NAMALWA (cell line): ENCODE measurements at regions not wholly inside any gene's neighbourhood (a gene's known extent, or its start where the extent isn't known, plus 50 kb on each side); places are given as distances from the start of the nearest gene placed in this dataset.
A peak's percentile ranks its signal among the peaks of the same experiment; 100 is the strongest.

Source experiments
- DNase-seq: peaks from one replicate; pipeline ENCODE4 v3.0.0-alpha.2; 2015; ENCODE audit warnings: low spot score

DNA sequence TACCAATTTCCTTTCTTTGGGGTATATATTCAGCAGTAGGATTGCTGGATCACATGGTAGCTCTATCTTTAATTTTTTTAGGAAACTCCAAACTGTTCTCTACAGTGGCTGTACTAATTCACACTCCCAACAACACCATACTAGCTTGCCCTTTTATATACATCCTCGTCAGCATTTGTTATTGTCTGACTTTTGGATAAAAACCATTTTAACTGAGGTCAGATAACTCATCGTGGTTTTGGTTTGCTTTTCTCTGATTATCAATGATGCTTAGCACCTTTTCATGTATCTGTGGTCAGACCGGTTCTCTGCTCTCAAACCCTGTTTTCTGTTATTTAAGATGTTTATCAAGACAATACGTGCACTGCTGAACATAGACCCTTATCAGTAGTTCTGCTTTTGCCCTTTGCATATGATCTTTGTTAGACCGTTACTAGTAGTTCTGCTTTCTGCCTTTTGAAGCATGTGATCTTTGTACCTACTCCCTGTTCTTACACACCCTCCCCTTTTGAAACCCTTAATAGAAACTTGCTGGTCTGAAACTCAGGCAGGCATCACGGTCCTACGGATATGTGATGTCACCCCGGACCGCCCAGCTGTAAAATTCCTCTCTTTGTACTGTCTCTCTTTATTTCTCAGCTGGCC is 474.3 kb downstream of the RSL24D1 start:
- peak; percentile 2 for DNase-seq

DNA sequence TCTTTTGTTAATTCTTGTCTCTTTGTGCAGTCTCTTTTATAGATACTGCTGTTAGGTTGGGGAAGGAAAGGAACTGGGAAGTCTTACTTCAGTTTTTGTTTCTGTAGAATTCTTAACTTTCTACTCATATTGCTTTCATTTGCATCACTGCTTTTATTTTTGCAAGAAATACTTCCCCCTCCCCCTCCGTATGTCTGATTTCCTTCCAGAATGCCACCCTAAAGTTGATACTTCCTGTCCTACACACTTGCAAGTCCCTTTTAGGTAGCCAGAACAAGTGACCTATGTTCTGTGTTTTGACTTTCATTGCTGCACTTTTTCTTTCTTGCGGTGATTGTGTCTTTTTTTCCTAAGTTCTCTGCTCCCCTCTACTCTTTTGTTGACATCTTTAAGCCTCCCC is 477.4 kb downstream of the RSL24D1 start:
- DNase-seq = no peak

DNA sequence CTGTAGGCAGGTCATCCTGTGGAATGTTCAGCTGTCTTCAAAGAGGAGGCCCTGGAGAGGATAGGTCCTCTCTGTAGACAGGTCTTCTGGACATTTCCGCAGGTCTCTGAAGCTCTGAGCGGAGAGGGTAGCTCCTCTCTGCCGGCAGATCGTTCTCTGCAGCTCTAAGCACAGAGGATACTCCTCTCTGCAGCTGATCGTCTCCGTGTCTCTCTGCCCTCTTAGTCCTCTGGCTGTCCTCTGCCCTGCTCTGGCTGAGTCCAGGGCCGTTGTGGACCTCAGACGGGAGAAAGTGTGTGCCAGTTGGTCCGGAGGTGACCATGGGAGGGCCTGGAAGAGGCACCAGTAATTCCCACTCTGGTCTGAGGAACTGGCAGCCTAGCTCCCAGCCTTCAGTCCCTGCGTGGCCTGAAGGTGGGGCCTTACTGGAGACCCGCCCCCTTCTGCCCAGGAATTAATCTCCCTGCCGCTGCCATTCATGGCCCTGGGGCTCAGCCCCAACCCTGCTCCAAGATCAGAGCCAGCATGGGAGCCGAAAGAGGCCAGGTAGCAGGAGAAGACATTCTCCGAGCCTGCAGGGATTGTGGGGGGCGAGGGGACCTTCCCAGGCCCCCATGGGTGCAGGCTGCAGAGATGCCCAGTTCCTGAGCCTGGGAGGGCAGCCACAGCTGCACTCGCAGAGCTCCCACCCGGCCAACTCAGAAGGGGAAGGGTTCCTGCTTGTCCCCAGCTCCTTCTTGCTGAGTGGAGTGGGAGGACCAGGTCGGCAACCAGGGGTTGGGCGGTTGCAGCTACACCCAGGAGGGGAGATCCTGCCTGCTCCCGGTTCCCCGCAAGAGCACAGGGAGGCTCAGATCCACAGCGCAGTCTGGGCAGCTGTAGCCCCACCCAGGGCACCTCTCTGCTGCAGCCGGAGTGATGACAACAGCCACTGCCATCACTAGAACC is 488.7 kb downstream of the RSL24D1 start:
- no peak for DNase-seq

DNA sequence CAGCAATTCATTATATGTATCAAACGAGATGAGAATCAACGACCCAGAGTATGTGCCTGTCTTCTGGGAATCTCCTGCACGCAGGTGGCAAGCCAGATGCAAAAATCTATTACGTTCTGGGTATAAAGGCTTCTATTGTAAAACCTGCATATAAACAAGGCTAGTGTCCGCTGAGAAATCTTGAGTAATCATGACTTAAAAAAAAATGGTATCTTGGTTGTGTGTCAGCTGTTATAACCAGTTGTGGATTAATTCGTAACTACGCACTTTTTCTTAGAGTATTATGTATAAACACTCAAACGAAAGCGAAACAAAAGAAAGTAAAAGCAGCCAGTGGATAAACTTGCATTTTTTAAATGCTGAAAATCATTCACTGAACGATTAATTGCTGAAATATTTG is 509.1 kb downstream of the RSL24D1 start:
- no peak for DNase-seq
